Kidney (tissue), 10 donors: ENCODE measurements at regions not wholly inside any gene's neighbourhood (a gene's known extent, or its start where the extent isn't known, plus 50 kb on each side); places are given as distances from the start of the nearest gene placed in this dataset.
"Not testable (repeated sequence)": the region's sequence is repeated elsewhere in the genome, so short reads cannot be mapped to it uniquely, and the experiment has no call there.

Experiments used
- DNase-seq, 5 donors: peaks; one replicate each; pipeline ENCODE4 v3.0.0-alpha.2; 2013 to 2020
- FAIRE-seq: peaks from 2 replicates; lab custom pipeline; 2012; peaks lifted over from hg19 to GRCh38; lab: Jason Lieb, UNC
- H3K27ac ChIP-seq, 2 donors: one replicate each; pipeline ENCODE4 v1.7.0; 2013; ENCODE audit warnings: low read depth in 2 of 2, low read length in 2 of 2, inconsistent platforms in 1 of 2
- H3K27me3 ChIP-seq: one replicate; pipeline ENCODE4 v1.7.1; 2013; ENCODE audit warnings: low read length, inconsistent platforms; ENCODE audit not compliant: control insufficient read depth, insufficient read depth
- H3K36me3 ChIP-seq, 3 donors: one replicate each; pipeline versions ENCODE4 v1.7.0 to v1.7.1; 2013; ENCODE audit warnings: low read length in 3 of 3, control low read depth in 1 of 3, inconsistent platforms in 1 of 3; ENCODE audit not compliant: insufficient read depth in 3 of 3, control insufficient read depth in 2 of 3
- H3K4me1 ChIP-seq, 3 donors: one replicate each; pipeline versions ENCODE4 v1.7.0 to v1.7.1; 2013; ENCODE audit warnings: low read length in 3 of 3, inconsistent platforms in 1 of 3, low read depth in 1 of 3; ENCODE audit not compliant: control insufficient read depth in 2 of 3, insufficient read depth in 2 of 3
- H3K4me3 ChIP-seq, 3 donors: one replicate each; pipeline versions ENCODE4 v1.7.0 to v1.8.1; 2013; ENCODE audit warnings: low read length in 3 of 3, control low read depth in 1 of 3, inconsistent platforms in 1 of 3
- H3K9ac ChIP-seq, 3 donors: one replicate each; pipeline versions ENCODE4 v1.7.0 to v1.7.1; 2013; ENCODE audit warnings: low read length in 3 of 3, control low read depth in 1 of 3, inconsistent platforms in 1 of 3
- H3K9me3 ChIP-seq, 3 donors: one replicate each; pipeline versions ENCODE4 v1.7.0 to v1.7.1; 2013; ENCODE audit warnings: low read length in 3 of 3, control low read depth in 1 of 3, inconsistent platforms in 1 of 3; ENCODE audit not compliant: control insufficient read depth in 2 of 3, insufficient read depth in 1 of 3
- intact Hi-C: fragments of 100-400 bp; cut with DNase I; formaldehyde crosslinking; loops from one replicate; pipeline ENCODE4 v1.11.1; 2022
- donor health status: control.
- donor health status: control.
- donor health status: DM: yes; HTN: yes; CAD: no.
- donor health status: Normal renal cell carcinoma (clear cell type).

DNA sequence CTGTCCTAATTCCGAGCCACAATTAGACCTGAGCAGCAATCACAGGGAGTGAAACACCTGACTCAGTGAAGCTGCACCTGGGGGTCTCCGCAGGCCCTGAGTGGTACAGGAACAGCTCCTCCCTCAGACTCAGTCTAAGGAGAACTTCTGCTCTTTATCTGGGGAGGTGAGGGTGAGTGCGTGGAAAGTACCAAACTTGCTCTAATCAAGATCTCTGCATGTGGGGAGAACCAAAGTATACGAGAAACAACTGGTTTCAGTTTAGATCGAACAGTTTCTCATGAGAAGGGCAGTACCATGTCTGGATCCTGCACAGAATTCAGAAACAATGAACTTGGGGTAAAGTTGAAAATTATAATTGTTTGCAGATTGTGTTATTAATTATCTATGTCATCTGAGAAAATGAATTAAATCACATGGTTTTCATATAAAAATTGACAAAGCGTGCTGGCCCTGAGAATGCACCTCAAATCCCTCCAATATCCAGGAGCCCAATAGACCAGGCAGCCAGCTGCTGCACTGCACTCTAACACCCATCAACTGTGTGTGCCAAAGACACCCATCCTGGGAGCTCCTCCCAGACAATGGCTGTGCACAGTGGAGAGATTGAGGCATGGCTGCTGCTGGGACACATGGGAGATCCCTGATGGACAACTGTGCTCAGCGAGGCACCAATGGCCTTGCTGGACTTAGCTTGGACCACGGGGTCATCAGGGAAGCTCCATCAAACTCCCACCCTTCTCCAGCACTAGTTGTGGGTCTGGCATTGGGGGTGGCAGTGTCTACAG is 803.8 kb downstream of the TMEM121 start:
- intact Hi-C loops, H3K27ac ChIP-seq, H3K27me3 ChIP-seq, H3K4me1 ChIP-seq, DNase-seq, H3K4me3 ChIP-seq, FAIRE-seq, H3K9me3 ChIP-seq, H3K9ac ChIP-seq, H3K36me3 ChIP-seq: not testable (repeated sequence)

DNA sequence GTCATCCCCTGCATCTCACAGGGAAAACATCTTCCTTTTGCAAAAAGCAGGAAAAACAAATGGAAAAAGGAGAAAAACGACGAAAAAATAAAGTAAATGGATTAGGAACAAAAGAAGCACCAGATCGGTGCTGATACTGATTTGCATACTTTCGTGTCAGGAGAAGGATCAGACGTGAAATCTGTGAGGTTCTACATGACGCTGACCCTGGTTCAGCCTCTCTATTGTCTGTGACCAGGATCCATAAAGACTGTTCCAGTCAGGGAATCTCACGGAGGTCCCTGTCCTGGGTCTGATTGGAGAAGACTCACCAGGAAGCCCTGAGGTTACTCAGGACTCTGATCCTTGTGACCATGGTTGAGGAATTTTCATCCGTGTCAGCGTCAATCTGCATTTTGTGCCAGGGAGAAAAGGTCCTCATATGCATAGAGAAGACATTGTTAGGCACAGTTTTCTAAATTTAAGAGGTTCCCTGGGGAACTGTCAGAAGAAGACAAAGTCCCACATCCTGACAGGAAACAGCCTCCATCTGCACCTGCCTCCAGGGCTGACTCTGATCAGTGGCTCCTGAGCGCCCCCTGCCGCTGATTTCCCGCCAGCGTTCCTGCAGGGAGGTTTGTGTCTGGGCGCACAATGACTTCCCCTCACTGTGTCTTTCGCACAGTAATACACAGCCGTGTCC is 808.2 kb downstream of the TMEM121 start:
- H3K27ac ChIP-seq, H3K36me3 ChIP-seq, FAIRE-seq, H3K9ac ChIP-seq, H3K9me3 ChIP-seq, H3K4me1 ChIP-seq, H3K27me3 ChIP-seq, intact Hi-C loops, H3K4me3 ChIP-seq: not testable (repeated sequence)
- peak in 1 of 5 donors; percentile 83 for DNase-seq

DNA sequence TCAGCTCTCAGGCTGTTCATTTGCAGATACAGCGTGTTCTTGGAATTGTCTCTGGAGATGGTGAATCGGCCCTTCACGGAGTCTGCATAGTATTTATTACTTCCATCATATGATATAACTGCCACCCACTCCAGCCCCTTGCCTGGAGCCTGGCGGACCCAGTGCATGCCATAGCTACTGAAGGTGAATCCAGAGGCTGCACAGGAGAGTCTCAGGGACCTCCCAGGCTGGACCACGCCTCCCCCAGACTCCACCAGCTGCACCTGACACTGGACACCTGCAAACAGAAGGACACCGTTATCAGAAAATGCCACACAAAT is 808.7 kb downstream of the TMEM121 start:
- FAIRE-seq, intact Hi-C loops, H3K36me3 ChIP-seq, H3K9me3 ChIP-seq, H3K4me1 ChIP-seq, H3K9ac ChIP-seq, H3K4me3 ChIP-seq, H3K27ac ChIP-seq, DNase-seq, H3K27me3 ChIP-seq: not testable (repeated sequence)

DNA sequence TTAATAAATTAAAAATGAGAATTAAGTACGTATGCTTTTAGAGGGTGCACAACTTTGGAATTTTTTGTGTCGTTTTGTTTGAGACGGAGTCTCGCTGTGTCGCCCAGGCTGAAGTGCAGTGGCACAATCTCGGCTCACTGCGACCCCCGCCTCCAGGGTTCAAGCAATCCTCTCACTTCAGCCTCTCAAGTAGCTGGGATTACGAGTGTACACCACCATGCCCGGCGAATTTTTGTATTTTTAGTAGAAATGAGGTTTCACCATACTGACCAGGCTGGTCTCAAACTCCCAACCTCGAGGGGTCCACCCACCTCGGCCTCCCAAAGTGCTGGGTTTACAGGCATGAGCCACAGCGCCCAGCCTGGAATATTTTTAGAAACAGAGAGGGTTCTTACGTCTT is 812.4 kb downstream of the TMEM121 start:
- H3K4me1 ChIP-seq, H3K9me3 ChIP-seq, DNase-seq, H3K36me3 ChIP-seq, H3K27ac ChIP-seq, H3K27me3 ChIP-seq, H3K9ac ChIP-seq, intact Hi-C loops, FAIRE-seq, H3K4me3 ChIP-seq: not testable (repeated sequence)

DNA sequence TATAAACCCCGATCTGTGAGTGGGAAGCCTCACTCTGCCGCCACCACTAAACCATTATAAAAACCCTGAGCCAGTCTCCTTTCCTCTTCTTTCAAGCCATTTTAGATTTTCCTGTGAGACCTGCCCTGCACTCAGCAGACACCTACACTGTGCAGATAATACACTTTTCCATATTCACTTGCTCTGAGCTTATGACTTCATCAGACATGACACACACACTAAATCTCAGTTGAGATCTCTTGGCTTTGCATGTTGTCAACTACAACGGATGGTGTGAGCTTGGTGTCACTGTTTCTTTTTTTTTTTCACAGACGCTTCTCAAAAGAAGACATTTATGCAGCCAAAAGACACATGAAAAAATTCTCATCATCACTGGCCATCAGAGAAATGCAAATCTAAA is 814.3 kb downstream of the TMEM121 start:
- H3K4me3 ChIP-seq, H3K4me1 ChIP-seq, H3K27me3 ChIP-seq, H3K27ac ChIP-seq, DNase-seq, intact Hi-C loops, H3K9me3 ChIP-seq, FAIRE-seq, H3K9ac ChIP-seq, H3K36me3 ChIP-seq: not testable (repeated sequence)

DNA sequence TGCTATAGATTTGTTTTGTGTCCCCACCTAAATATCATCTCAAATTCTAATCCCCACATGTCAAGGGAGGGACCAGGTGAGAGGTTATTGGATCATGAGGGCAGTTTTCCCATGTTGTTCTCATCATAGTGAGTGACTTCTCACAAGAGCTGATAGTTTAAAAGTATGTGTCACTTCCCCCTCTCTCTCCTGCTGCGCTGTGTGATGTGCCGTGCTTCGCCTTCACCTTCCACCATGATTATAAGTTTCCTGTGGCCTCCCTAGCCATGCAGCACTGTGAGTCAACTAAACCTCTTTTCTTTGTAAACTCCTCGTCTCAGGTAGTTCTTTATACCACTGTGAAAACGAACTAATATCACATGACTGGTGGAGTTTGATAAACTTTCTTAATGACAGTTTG is 814.8 kb downstream of the TMEM121 start:
- H3K27ac ChIP-seq, H3K4me3 ChIP-seq, H3K9ac ChIP-seq, H3K4me1 ChIP-seq, FAIRE-seq, DNase-seq, H3K9me3 ChIP-seq, H3K27me3 ChIP-seq, H3K36me3 ChIP-seq, intact Hi-C loops: not testable (repeated sequence)
